Lower lobe of right lung (tissue), 2 donors: ENCODE measurements at regions not wholly inside any gene's neighbourhood (a gene's known extent, or its start where the extent isn't known, plus 50 kb on each side); places are given as distances from the start of the nearest gene placed in this dataset.

Experiments used
- ATAC-seq, 2 donors: fragments of 200-7000 bp; cut with Tn5 transposase; one replicate each; pipeline ENCODE4 v1.9.1; 2020 to 2022; ENCODE audit warnings: mild to moderate bottlenecking in 2 of 2, moderate library complexity in 2 of 2
- DNase-seq: peaks from one replicate; pipeline ENCODE4 v3.0.0-alpha.2; 2020
- H3K27ac ChIP-seq: fragments of 200-600 bp; one replicate; pipeline ENCODE4 v1.8.0; 2022
- H3K27me3 ChIP-seq: fragments of 200-600 bp; one replicate; pipeline ENCODE4 v1.8.0; 2022; ENCODE audit warnings: low read depth
- H3K36me3 ChIP-seq: fragments of 200-600 bp; one replicate; pipeline ENCODE4 v1.8.0; 2022; ENCODE audit warnings: mild to moderate bottlenecking
- H3K4me1 ChIP-seq: fragments of 200-600 bp; one replicate; pipeline ENCODE4 v1.8.0; 2022
- H3K4me3 ChIP-seq: fragments of 200-600 bp; one replicate; pipeline ENCODE4 v1.8.0; 2022; ENCODE audit warnings: mild to moderate bottlenecking
- H3K9me3 ChIP-seq: fragments of 200-600 bp; one replicate; pipeline ENCODE4 v1.8.0; 2022
- intact Hi-C: fragments of 100-400 bp; cut with DNase I; formaldehyde crosslinking; loops from one replicate; pipeline ENCODE4 v1.11.0; 2022
- TF ChIP-seq, protein P1 (sequence below): fragments of 200-600 bp; IDR thresholded peaks from one replicate; pipeline ENCODE4 v1.8.0; 2022; ENCODE audit warnings: antibody characterized with exemption, mild to moderate bottlenecking
- donor health status: DM: no; HTN: yes; CAD: no; lungs with severe emphysema.

DNA sequence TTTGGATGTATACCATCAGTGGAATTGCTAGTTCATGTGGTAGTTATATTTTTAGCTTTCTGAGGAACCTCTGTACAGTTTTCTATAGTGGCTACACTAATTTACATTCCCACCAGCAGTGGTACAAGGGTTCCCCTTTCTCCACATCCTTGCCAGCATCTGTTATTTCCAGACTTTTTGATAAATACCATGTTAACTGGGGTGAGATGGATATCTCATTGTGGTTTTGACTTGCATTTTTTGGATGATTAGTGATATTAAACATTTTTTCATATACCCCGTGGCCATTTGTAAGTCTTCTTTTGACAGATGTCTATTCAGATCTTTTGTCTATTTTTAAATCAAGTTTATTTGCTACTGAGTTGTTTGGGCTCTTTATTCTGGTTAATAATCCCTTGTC lies 455.6 kb upstream of the RARB start:
- no peaks in the 10 kb centered on the region for H3K9me3 ChIP-seq
- no peak for DNase-seq
- no peaks in the 10 kb centered on the region for H3K27me3 ChIP-seq
- ATAC-seq, result no peak
- H3K27ac ChIP-seq, result no peak overlapping the region
- TF ChIP-seq, protein P1, sequence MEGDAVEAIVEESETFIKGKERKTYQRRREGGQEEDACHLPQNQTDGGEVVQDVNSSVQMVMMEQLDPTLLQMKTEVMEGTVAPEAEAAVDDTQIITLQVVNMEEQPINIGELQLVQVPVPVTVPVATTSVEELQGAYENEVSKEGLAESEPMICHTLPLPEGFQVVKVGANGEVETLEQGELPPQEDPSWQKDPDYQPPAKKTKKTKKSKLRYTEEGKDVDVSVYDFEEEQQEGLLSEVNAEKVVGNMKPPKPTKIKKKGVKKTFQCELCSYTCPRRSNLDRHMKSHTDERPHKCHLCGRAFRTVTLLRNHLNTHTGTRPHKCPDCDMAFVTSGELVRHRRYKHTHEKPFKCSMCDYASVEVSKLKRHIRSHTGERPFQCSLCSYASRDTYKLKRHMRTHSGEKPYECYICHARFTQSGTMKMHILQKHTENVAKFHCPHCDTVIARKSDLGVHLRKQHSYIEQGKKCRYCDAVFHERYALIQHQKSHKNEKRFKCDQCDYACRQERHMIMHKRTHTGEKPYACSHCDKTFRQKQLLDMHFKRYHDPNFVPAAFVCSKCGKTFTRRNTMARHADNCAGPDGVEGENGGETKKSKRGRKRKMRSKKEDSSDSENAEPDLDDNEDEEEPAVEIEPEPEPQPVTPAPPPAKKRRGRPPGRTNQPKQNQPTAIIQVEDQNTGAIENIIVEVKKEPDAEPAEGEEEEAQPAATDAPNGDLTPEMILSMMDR, result no peak
- no peaks in the 10 kb centered on the region for H3K4me1 ChIP-seq
- no peak overlapping the region for H3K4me3 ChIP-seq
- H3K36me3 ChIP-seq, result no peaks in the 10 kb centered on the region
- intact Hi-C loops, result no loop called here

DNA sequence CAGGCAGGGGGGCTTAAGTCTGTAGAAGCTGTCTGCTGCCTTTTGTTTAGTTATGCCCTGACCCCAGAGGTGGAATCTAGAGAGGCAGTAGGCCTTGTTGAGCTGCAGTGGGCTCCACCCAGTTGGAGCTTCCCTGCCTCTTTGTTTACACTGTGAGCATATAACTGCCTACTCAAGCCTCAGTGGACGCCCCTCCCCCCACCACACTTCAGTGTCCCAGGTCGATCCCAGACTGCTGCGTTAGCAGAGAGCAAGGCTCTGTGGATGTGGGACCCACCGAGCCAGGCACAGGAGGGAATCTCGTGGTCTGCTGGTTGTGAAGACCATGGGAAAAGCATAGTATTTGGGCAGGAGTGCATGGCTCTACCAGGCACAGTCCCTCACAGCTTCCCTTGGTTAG lies 446.8 kb upstream of the RARB start:
- no peaks in the 10 kb centered on the region for H3K4me1 ChIP-seq
- no peaks in the 10 kb centered on the region for H3K36me3 ChIP-seq
- H3K27me3 ChIP-seq, result no peaks in the 10 kb centered on the region
- H3K4me3 ChIP-seq, result no peak overlapping the region
- H3K9me3 ChIP-seq, result no peaks in the 10 kb centered on the region
- TF ChIP-seq, protein P1, result no peak
- H3K27ac ChIP-seq, result no peak overlapping the region
- intact Hi-C loops, result no loop called here
- ATAC-seq, result no peak
- DNase-seq, result no peak

DNA sequence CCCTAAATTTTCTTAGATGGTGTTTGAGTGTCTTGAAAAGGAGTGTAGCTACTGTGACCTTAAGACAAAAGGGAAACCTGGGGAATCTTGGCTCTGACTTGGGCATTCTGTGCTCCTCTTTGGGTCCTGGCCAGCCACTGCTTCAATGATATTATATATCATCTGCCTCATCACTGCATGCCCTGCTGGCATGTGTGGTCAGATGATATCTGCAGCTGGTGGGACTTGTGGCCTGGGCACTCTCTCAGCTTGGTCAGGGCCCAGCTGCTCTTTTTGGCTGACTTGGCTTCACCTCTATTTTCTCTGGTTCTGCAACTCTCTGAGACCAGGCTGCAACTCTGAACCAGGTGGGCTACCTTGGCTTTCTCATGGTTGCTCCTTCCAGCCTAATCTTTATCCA lies 446.1 kb upstream of the RARB start:
- DNase-seq, result no peak
- H3K27me3 ChIP-seq, result no peaks in the 10 kb centered on the region
- no peak overlapping the region for H3K4me3 ChIP-seq
- no peaks in the 10 kb centered on the region for H3K9me3 ChIP-seq
- no peak for ATAC-seq
- TF ChIP-seq, protein P1, result no peak
- H3K36me3 ChIP-seq, result no peaks in the 10 kb centered on the region
- intact Hi-C loops, result no loop called here
- no peaks in the 10 kb centered on the region for H3K4me1 ChIP-seq
- H3K27ac ChIP-seq, result no peak overlapping the region

DNA sequence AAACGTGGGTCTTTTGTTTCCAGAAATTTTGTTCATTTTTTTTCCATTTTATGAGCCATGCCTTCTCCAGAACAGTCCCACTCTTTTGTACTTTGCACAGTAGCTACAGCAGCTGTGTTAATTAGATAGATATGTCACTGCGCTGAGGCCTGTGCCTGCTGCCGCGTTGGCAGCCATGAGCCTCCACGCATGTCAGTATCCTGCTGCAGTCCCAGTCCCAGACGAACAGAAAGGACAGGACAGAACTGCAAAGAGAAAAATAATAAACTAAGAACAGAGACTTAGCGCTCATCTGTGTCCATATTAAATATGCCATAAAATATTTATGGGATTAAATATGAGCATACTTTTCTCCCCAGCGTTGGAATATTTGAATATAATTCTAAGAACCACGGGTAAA lies 442.4 kb upstream of the RARB start:
- Histone ChIP-seq H3K4me1 (no peaks in the 10 kb centered on the region), H3K36me3 (no peaks in the 10 kb centered on the region), H3K9me3 (no peaks in the 10 kb centered on the region), H3K4me3 (no peak overlapping the region), H3K27ac (no peak overlapping the region), H3K27me3 (no peaks in the 10 kb centered on the region)
- intact Hi-C loops, result no loop called here
- no peak for ATAC-seq
- TF ChIP-seq, protein P1, result no peak
- no peak for DNase-seq

DNA sequence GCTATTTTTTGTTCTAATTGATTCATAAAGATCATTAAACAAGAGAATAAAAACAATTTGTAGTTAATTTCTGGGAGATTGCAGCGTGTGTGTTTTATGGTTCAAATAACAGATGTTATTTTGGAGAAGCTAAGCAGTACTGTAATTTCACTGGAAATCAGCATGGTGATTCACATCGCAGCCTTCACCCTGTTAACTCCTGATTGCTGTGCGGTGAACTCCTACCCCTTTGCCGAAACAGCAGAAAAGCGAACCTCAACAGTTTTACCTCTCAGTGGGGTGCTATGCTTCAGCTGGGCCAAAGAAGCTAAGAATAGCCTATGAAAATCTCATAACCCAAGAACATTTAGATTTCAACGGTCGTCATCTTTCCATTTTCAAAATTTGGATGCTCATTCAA lies 441.5 kb upstream of the RARB start:
- Histone ChIP-seq H3K27ac (no peak overlapping the region), H3K9me3 (no peaks in the 10 kb centered on the region), H3K4me1 (no peaks in the 10 kb centered on the region), H3K36me3 (no peaks in the 10 kb centered on the region), H3K4me3 (no peak overlapping the region), H3K27me3 (no peaks in the 10 kb centered on the region)
- no peak for ATAC-seq
- no peak for DNase-seq
- TF ChIP-seq, protein P1, result no peak
- intact Hi-C loops, result no loop called here

DNA sequence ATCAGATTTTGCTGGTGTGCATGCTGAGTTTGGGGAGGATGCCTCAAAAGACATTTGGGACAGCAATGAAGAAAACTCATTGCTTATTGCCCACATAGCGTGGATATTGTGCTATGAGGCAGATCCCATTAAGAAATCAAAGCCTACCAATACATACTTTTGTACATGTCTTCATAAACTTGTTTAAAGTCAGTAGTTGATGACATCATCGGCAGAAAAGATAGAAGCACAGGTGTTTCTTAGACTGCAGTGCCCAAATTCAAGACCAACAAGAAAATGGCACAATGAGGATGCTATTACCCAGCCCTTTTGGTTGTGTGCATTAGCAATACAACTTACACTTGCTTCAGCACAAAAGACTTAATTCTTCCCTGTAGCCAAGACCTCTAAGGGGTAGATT lies 428.7 kb upstream of the RARB start:
- Histone ChIP-seq H3K4me3 (no peak overlapping the region), H3K9me3 (no peaks in the 10 kb centered on the region), H3K4me1 (peaks cover 11% of the 10 kb centered on the region), H3K27me3 (no peaks in the 10 kb centered on the region), H3K36me3 (no peaks in the 10 kb centered on the region), H3K27ac (no peak overlapping the region)
- ATAC-seq (no peak), DNase-seq (no peak)
- intact Hi-C loops, result no loop called here
- TF ChIP-seq, protein P1, result no peak
